ENCODE measurements at regions not wholly inside any gene's neighbourhood (a gene's known extent, or its start where the extent isn't known, plus 50 kb on each side); places are given as distances from the start of the nearest gene placed in this dataset.

- no peak for DNase-seq
Measured at GRCh38 chrX:97766501-97767095, 882.9 kb downstream of the RPA4 start.

GRCh38 chrX:97787311-97787710 lies 903.6 kb downstream of the RPA4 start:
- no peak for DNase-seq

DNA sequence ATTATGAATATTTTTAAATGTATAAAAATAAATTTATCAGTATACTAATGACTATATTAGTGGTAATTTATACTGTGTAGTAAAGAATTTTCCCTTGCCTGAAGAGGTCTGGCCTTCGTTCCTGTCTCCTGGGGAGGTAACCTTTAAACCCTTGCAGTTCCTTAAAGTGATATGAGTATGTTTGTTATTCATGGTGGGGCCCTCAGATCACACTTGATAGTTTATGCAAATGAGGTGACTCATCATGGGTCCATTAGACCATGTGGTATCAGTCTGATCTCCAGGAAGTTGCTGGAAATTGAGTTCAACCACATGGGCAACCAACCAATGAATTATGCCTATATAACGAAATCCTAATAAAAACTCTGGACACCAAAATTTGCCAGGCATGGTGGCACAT lies 904.1 kb downstream of the RPA4 start:
- DNase-seq: no peak

GRCh38 chrX:97790850-97791249 lies 907.1 kb downstream of the RPA4 start:
- no peak for DNase-seq

GRCh38 chrX:97797076-97797475 lies 913.4 kb downstream of the RPA4 start:
- DNase-seq: no peak

DNA sequence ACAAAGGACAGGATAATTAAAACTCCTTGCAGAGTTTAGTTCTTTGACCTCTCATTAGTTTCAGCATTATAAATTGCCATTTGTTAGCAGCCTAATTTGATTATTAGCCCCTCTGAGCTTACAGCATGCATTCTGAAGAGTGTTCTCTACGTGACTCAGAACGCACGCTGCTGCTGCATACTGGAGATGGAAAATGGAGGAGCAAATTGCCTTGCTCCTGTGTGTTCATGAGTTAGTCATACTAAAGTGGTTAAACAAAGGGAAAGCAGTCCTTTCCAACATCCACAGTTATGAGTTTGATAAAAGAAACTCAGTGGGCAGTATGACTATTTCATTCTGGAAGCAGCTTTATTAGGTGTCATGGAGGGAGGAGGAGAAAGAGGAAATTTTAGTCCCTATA lies 922.5 kb downstream of the RPA4 start:
- no peak for DNase-seq

GRCh38 chrX:97806946-97807345 lies 923.2 kb downstream of the RPA4 start:
- DNase-seq: no peak

DNA sequence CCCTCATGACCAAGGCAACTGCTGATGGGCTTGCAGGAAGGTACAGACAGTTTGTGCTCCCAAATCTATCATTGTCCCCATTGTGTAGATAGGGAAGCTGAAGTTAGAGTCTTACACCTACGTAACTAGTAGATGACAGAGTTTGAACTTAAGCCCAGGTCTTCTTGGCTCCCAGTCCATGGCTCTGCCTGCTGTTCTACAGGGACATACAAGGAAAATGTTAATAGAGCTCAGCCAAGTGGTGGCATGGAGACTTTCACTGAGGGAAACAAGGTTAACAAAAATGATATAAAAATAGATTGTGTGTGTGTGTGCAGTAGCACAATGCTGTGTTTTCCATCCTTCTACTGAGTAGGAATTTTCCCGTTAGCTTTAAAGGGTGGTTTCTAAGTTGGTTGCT lies 936.5 kb downstream of the RPA4 start:
- no peak for DNase-seq

DNA sequence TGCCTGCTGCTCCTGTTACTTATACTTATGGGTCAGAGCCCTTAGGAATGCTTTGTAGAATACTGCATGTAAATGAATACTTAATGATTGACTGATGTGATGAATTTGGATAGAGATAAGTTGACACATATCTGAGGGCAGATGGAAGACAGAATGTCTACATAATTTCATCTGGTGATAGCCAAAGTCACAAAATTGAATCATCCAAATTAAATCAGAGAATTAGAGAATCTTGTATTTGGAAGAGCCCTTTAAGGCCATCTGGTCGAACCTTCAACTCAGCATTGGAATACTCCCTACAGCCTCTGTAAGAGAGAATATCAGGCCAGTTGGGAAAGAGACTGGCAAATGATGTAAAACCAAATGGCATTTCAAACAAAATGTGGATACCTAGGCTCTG lies 944.8 kb downstream of the RPA4 start:
- no peak for DNase-seq

DNA sequence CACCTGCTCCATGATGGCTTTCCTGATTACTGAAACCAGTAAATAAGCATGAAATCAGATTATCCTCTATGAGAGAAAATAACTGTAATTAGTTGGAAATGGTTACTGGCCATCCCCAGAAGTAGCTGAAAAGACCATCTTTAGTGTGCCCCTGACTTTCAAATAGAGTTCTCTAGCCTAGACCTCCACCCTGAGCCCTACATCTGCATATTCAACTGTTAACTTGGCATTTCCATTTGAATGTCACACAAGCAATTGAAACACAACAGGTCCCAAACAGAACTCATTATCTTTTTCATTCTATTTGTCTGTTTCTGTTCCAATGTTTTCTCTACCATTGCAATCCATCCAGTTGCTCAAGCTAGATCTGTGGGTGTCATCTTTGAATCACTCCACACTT lies 952.3 kb downstream of the RPA4 start:
- no peak for DNase-seq

- DNase-seq: no peak
Measured at GRCh38 chrX:97841544-97842179, 958.0 kb downstream of the RPA4 start.

GRCh38 chrX:97842468-97843199 lies 958.9 kb downstream of the RPA4 start:
- no peak for DNase-seq

DNA sequence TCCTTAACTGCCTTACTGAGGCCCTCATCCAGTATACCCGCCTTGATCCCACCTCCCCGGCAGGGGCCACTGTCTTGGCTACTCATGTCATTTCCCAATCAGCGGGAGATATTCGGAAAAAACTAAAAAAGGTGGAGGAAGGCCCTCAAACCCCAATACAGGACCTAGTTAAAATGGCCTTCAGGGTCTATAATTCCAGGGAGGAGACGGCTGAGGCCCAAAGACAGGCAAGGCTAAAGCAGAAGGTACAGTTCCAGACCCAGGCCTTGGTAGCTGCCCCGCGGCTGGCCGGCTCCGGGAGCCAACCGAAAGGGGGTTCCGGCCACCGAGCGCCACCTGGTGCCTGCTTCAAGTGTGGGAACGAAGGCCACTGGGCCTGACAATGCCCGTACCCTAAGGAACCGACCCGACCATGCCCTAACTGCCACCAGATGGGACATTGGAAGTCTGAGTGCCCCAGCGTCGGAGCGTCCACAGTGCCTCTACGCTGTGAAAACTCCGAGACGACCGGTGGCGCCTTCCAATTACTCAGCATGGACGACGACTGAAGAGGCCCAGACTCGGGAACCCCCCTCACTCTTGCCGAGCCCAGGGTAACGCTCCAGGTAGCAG lies 959.6 kb downstream of the RPA4 start:
- DNase-seq: no peak

- DNase-seq: no peak
Measured at GRCh38 chrX:97844161-97844560, 960.5 kb downstream of the RPA4 start.

GRCh38 chrX:97844943-97845342 lies 961.2 kb downstream of the RPA4 start:
- DNase-seq: no peak

DNA sequence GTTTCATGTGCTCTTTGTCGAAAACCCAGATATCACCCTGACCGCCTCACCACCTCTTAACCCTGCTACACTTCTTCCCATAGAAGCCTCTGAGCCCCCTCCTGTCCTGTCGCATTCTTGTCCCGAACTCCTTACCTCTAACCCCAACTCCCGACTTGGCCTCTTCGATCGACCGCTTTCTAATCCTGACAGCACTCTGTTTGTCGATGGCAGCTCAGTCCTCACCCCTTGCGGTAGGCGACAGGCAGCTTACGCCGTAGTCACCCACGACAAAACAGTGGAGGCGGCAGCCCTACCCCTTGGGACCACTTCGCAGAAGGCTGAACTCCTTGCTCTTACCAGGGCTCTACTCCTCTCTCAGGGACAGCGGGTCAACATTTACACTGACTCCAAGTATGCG lies 961.7 kb downstream of the RPA4 start:
- no peak for DNase-seq

GRCh38 chrX:97846228-97846627 lies 962.5 kb downstream of the RPA4 start:
- no peak for DNase-seq

DNA sequence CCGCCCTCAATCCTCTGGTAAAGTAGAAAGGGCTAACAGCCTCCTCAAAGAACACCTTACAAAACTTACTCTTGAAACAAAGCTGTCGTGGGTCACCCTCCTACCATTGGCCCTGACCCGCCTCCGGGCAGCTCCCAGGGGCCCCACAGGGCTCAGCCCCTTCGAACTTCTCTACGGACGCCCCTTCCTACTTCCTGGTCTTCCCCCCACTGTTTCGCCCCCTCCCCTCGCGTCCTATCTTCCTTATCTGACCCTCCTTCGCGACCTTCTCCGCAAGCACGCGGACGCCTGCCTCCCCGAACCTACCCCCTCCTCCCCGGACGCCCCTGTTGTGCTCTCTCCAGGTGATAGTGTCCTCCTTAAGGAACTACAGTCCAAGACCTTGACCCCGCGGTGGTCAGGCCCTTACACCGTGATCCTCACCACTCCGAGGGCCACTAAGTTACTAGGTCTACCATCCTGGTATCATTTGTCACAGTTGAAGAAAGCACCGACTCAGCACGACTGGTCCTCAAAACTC lies 963.1 kb downstream of the RPA4 start:
- no peak for DNase-seq

- DNase-seq: no peak
Measured at GRCh38 chrX:97847885-97848679, 964.4 kb downstream of the RPA4 start.

DNA sequence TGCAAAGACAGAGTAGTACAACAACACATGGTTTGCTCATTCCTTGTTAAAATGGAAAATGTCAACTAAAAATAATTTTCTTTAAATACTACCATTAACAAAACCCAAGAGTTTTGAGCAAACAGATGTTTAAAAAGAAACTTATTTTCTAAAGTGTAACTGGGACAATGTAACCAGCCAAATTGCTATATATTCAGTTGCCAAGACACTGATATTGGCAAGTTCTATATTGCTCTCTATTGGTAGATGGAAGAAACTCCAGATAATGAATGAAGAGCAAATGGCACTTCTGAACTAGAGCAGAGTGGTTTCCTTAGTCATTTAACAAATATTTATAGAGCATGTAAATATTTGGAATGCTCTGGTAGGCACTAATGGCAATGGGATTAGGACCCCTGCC lies 966.2 kb downstream of the RPA4 start:
- DNase-seq: no peak

DNA sequence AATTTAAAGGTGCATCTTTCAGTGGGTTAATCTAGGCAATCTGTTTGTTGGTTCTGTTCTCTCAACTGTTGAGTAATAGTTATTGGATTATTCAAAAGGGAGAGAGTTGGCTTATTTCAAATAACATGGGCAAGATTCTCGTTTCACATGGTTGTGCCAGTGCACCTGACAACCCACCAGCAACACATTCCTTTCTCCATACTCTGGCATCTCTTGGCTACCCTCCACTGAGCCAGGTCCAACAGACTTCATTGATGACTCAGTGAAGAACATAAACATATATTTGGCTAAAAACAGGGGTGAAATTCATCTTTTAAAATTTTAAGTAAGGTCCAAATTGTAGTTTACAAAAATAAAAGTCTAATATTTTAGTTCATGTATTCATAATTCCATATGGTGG lies 967.2 kb downstream of the RPA4 start:
- no peak for DNase-seq

DNA sequence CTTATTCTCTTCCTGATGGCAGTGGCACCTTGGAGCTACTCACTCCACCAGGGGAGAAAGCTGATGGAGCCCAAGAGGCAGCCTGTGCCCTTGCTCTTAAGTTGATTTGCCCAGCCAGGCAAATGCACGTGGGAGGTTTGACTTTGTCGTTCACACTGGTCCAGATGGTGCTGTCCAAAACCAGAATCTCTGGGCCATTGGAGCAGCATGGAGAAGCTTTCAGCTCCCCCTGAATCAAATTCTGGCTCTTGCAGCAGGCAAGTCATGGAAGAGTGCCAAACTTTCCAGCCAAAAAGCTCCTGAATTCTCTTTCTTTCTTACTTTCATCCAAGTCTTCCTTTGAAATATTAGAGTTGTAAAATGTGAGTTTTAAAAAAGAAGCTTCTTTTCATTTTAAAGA lies 970.4 kb downstream of the RPA4 start:
- no peak for DNase-seq

Measured in left kidney (tissue), 1 donor.